Right lobe of liver (tissue), 4 donors: ENCODE measurements at regions not wholly inside any gene's neighbourhood (a gene's known extent, or its start where the extent isn't known, plus 50 kb on each side); places are given as distances from the start of the nearest gene placed in this dataset.

Experiments used
- POLR2A ChIP-seq: fragments of 450-650 bp; IDR thresholded peaks from one replicate; pipeline ENCODE4 v1.6.1; 2017; ENCODE audit warnings: antibody characterized with exemption, mild to moderate bottlenecking
- TF ChIP-seq, protein P1 (sequence below), 4 donors: fragments of 200-600 bp in 3 of 4; fragments of 450-650 bp in 1 of 4; IDR thresholded peaks; one replicate each; pipeline versions ENCODE4 v1.5.1 to v1.8.0; 2016 to 2022; ENCODE audit warnings: antibody characterized with exemption in 4 of 4, mild to moderate bottlenecking in 2 of 4
- donor health status: DM: no; HTN: no; CAD: no.
- donor health status: DM: no; HTN: no; CAD: no.
- donor health status: DM: no; HTN: yes; CAD: no.

GRCh38 chr11:119513806-119514170 is 90.8 kb upstream of the THY1 start:
- TF ChIP-seq, protein P1, sequence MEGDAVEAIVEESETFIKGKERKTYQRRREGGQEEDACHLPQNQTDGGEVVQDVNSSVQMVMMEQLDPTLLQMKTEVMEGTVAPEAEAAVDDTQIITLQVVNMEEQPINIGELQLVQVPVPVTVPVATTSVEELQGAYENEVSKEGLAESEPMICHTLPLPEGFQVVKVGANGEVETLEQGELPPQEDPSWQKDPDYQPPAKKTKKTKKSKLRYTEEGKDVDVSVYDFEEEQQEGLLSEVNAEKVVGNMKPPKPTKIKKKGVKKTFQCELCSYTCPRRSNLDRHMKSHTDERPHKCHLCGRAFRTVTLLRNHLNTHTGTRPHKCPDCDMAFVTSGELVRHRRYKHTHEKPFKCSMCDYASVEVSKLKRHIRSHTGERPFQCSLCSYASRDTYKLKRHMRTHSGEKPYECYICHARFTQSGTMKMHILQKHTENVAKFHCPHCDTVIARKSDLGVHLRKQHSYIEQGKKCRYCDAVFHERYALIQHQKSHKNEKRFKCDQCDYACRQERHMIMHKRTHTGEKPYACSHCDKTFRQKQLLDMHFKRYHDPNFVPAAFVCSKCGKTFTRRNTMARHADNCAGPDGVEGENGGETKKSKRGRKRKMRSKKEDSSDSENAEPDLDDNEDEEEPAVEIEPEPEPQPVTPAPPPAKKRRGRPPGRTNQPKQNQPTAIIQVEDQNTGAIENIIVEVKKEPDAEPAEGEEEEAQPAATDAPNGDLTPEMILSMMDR (IDR thresholded peaks at IDR 0.05) = no peak
- TF ChIP-seq POLR2A = no peak
